ENCODE measurements at regions not wholly inside any gene's neighbourhood (a gene's known extent, or its start where the extent isn't known, plus 50 kb on each side); places are given as distances from the start of the nearest gene placed in this dataset.

- Mint-ChIP-seq H3K4me3 (ENCODE audit: unreplicated experiment) (no peak overlapping the region), H3K27ac (ENCODE audit: unreplicated experiment) (no peak overlapping the region)
- no peak for DNase-seq (ENCODE audit: low spot score)
Measured at GRCh38 chr2:64237266-64237665, 93.0 kb upstream of the PELI1 start.

GRCh38 chr2:64238799-64239198, 94.6 kb upstream of the PELI1 start:
- no peaks in the 10 kb centered on the region for H3K27me3 Mint-ChIP-seq (ENCODE audit: unreplicated experiment)
- H3K9me3 Mint-ChIP-seq (ENCODE audit: unreplicated experiment): no peaks in the 10 kb centered on the region
- H3K36me3 Mint-ChIP-seq (ENCODE audit: low read depth, unreplicated experiment): peaks cover 7% of the 10 kb centered on the region
- no peak for DNase-seq (ENCODE audit: low spot score)
- H3K4me1 Mint-ChIP-seq (ENCODE audit: unreplicated experiment): peaks cover 3% of the 10 kb centered on the region
- no peak overlapping the region for H3K27ac Mint-ChIP-seq (ENCODE audit: unreplicated experiment)
- H3K4me3 Mint-ChIP-seq (ENCODE audit: unreplicated experiment): no peak overlapping the region
- no peak for TF ChIP-seq CTCF (IDR thresholded peaks at IDR 0.05; ENCODE audit: unreplicated experiment)

More at GRCh38 chr2:64237266-64237665, 93.0 kb upstream of the PELI1 start:
- no peak for TF ChIP-seq CTCF (IDR thresholded peaks at IDR 0.05; ENCODE audit: unreplicated experiment)
- Mint-ChIP-seq H3K36me3 (ENCODE audit: low read depth, unreplicated experiment) (peaks cover 3% of the 10 kb centered on the region), H3K27me3 (ENCODE audit: unreplicated experiment) (no peaks in the 10 kb centered on the region), H3K4me1 (ENCODE audit: unreplicated experiment) (peaks cover 3% of the 10 kb centered on the region), H3K9me3 (ENCODE audit: unreplicated experiment) (no peaks in the 10 kb centered on the region)

- Mint-ChIP-seq H3K27me3 (ENCODE audit: unreplicated experiment) (no peaks in the 10 kb centered on the region), H3K27ac (ENCODE audit: unreplicated experiment) (no peak overlapping the region), H3K4me3 (ENCODE audit: unreplicated experiment) (no peak overlapping the region), H3K9me3 (ENCODE audit: unreplicated experiment) (no peaks in the 10 kb centered on the region), H3K4me1 (ENCODE audit: unreplicated experiment) (no peaks in the 10 kb centered on the region), H3K36me3 (ENCODE audit: low read depth, unreplicated experiment) (peaks cover 3% of the 10 kb centered on the region)
- no peak for TF ChIP-seq CTCF (IDR thresholded peaks at IDR 0.05; ENCODE audit: unreplicated experiment)
- DNase-seq (ENCODE audit: low spot score): no peak
Measured at GRCh38 chr2:64243081-64244036, 99.1 kb upstream of the PELI1 start.

GRCh38 chr2:64244037-64244416, 99.8 kb upstream of the PELI1 start:
- Mint-ChIP-seq H3K9me3 (ENCODE audit: unreplicated experiment) (no peaks in the 10 kb centered on the region), H3K27ac (ENCODE audit: unreplicated experiment) (no peak overlapping the region), H3K27me3 (ENCODE audit: unreplicated experiment) (no peaks in the 10 kb centered on the region), H3K4me3 (ENCODE audit: unreplicated experiment) (no peak overlapping the region), H3K4me1 (ENCODE audit: unreplicated experiment) (no peaks in the 10 kb centered on the region), H3K36me3 (ENCODE audit: low read depth, unreplicated experiment) (peaks cover 3% of the 10 kb centered on the region)
- no peak for TF ChIP-seq CTCF (IDR thresholded peaks at IDR 0.05; ENCODE audit: unreplicated experiment)
- DNase-seq (ENCODE audit: low spot score): no peak

GRCh38 chr2:64245631-64246030, 101.4 kb upstream of the PELI1 start:
- Mint-ChIP-seq H3K4me1 (ENCODE audit: unreplicated experiment) (no peaks in the 10 kb centered on the region), H3K36me3 (ENCODE audit: low read depth, unreplicated experiment) (peaks cover 3% of the 10 kb centered on the region)

More at GRCh38 chr2:64245631-64246030, 101.4 kb upstream of the PELI1 start:
- no peak overlapping the region for H3K4me3 Mint-ChIP-seq (ENCODE audit: unreplicated experiment)
- no peak for DNase-seq (ENCODE audit: low spot score)
- TF ChIP-seq CTCF (IDR thresholded peaks at IDR 0.05; ENCODE audit: unreplicated experiment): no peak
- H3K27me3 Mint-ChIP-seq (ENCODE audit: unreplicated experiment): peaks cover 2% of the 10 kb centered on the region
- no peak overlapping the region for H3K27ac Mint-ChIP-seq (ENCODE audit: unreplicated experiment)
- no peaks in the 10 kb centered on the region for H3K9me3 Mint-ChIP-seq (ENCODE audit: unreplicated experiment)

Measured in endothelial cell (in vitro differentiated cells).